ENCODE measurements at regions not wholly inside any gene's neighbourhood (a gene's known extent, or its start where the extent isn't known, plus 50 kb on each side); places are given as distances from the start of the nearest gene placed in this dataset.

GRCh38 chr12:118835926-118836325 lies 145.4 kb upstream of the SRRM4 start:
- Histone ChIP-seq H3K9me3 (ENCODE audit: control insufficient read depth, low read length) (no peaks in the 10 kb centered on the region), H3K4me3 (ENCODE audit: low read depth, low read length) (no peak overlapping the region)
- TF ChIP-seq CTCF (IDR thresholded peaks at IDR 0.05) = no peak

GRCh38 chr12:118840399-118840798 lies 140.9 kb upstream of the SRRM4 start:
- H3K4me3 ChIP-seq (ENCODE audit: low read depth, low read length) = no peak overlapping the region
- H3K4me1 ChIP-seq = no peaks in the 10 kb centered on the region
- no peaks in the 10 kb centered on the region for H3K79me2 ChIP-seq
- no peaks in the 10 kb centered on the region for H3K27me3 ChIP-seq (ENCODE audit: control insufficient read depth, insufficient read depth, low read length)
- H3K27ac ChIP-seq = no peak overlapping the region
- TF ChIP-seq CTCF (IDR thresholded peaks at IDR 0.05) = no peak
- no peak overlapping the region for H2AFZ ChIP-seq
- H3K9me3 ChIP-seq (ENCODE audit: control insufficient read depth, low read length) = no peaks in the 10 kb centered on the region
- H3K9ac ChIP-seq = no peak overlapping the region
- H3K4me2 ChIP-seq (ENCODE audit: low read length) = no peak overlapping the region
- H3K36me3 ChIP-seq (ENCODE audit: control insufficient read depth, insufficient read depth, low read length) = no peaks in the 10 kb centered on the region

More at GRCh38 chr12:118835926-118836325, 145.4 kb upstream of the SRRM4 start:
- Histone ChIP-seq H3K27ac (no peak overlapping the region), H3K9ac (no peak overlapping the region), H3K79me2 (no peaks in the 10 kb centered on the region), H3K4me1 (no peaks in the 10 kb centered on the region), H3K27me3 (ENCODE audit: control insufficient read depth, insufficient read depth, low read length) (no peaks in the 10 kb centered on the region), H2AFZ (no peak overlapping the region), H3K4me2 (ENCODE audit: low read length) (no peak overlapping the region), H3K36me3 (ENCODE audit: control insufficient read depth, insufficient read depth, low read length) (no peaks in the 10 kb centered on the region)

GRCh38 chr12:118840878-118841277 lies 140.5 kb upstream of the SRRM4 start:
- Histone ChIP-seq H3K4me1 (no peaks in the 10 kb centered on the region), H3K27me3 (ENCODE audit: control insufficient read depth, insufficient read depth, low read length) (no peaks in the 10 kb centered on the region), H3K27ac (no peak overlapping the region), H3K9me3 (ENCODE audit: control insufficient read depth, low read length) (no peaks in the 10 kb centered on the region), H3K79me2 (no peaks in the 10 kb centered on the region), H3K4me3 (ENCODE audit: low read depth, low read length) (no peak overlapping the region), H3K4me2 (ENCODE audit: low read length) (no peak overlapping the region), H2AFZ (no peak overlapping the region), H3K36me3 (ENCODE audit: control insufficient read depth, insufficient read depth, low read length) (no peaks in the 10 kb centered on the region), H3K9ac (no peak overlapping the region)
- no peak for TF ChIP-seq CTCF (IDR thresholded peaks at IDR 0.05)

GRCh38 chr12:118841588-118841987 lies 139.8 kb upstream of the SRRM4 start:
- no peak overlapping the region for H2AFZ ChIP-seq
- H3K27me3 ChIP-seq (ENCODE audit: control insufficient read depth, insufficient read depth, low read length) = no peaks in the 10 kb centered on the region
- no peak overlapping the region for H3K9ac ChIP-seq
- H3K4me3 ChIP-seq (ENCODE audit: low read depth, low read length) = no peak overlapping the region
- no peaks in the 10 kb centered on the region for H3K79me2 ChIP-seq
- H3K4me1 ChIP-seq = no peaks in the 10 kb centered on the region
- TF ChIP-seq CTCF (IDR thresholded peaks at IDR 0.05) = no peak
- no peak overlapping the region for H3K4me2 ChIP-seq (ENCODE audit: low read length)
- no peaks in the 10 kb centered on the region for H3K36me3 ChIP-seq (ENCODE audit: control insufficient read depth, insufficient read depth, low read length)
- no peak overlapping the region for H3K27ac ChIP-seq
- H3K9me3 ChIP-seq (ENCODE audit: control insufficient read depth, low read length) = no peaks in the 10 kb centered on the region

- no peaks in the 10 kb centered on the region for H3K4me1 ChIP-seq
- no peaks in the 10 kb centered on the region for H3K36me3 ChIP-seq (ENCODE audit: control insufficient read depth, insufficient read depth, low read length)
- no peaks in the 10 kb centered on the region for H3K9me3 ChIP-seq (ENCODE audit: control insufficient read depth, low read length)
- no peak overlapping the region for H2AFZ ChIP-seq
- no peak overlapping the region for H3K9ac ChIP-seq
- H3K27me3 ChIP-seq (ENCODE audit: control insufficient read depth, insufficient read depth, low read length) = no peaks in the 10 kb centered on the region
- H3K4me2 ChIP-seq (ENCODE audit: low read length) = no peak overlapping the region
- no peak overlapping the region for H3K4me3 ChIP-seq (ENCODE audit: low read depth, low read length)
- H3K79me2 ChIP-seq = no peaks in the 10 kb centered on the region
- no peak overlapping the region for H3K27ac ChIP-seq
- TF ChIP-seq CTCF (IDR thresholded peaks at IDR 0.05) = no peak
These were observed 138.5 kb upstream of the SRRM4 start for GRCh38 chr12:118842866-118843265.
